SW480 (cell line): ENCODE measurements at regions not wholly inside any gene's neighbourhood (a gene's known extent, or its start where the extent isn't known, plus 50 kb on each side); places are given as distances from the start of the nearest gene placed in this dataset.

ENCODE experiments used
- DNase-seq: peaks from one replicate; pipeline ENCODE4 v3.0.0-alpha.2; 2016; ENCODE audit warnings: low spot score

- no peak for DNase-seq
Observed at GRCh38 chr5:103617913-103618312, 55.3 kb upstream of the NUDT12 start.

- no peak for DNase-seq
Observed at GRCh38 chr5:103617090-103617489, 54.5 kb upstream of the NUDT12 start.

- DNase-seq, result no peak
Observed at GRCh38 chr5:103612545-103612944, 50.0 kb upstream of the NUDT12 start.
